K562 (cell line): ENCODE measurements at regions not wholly inside any gene's neighbourhood (a gene's known extent, or its start where the extent isn't known, plus 50 kb on each side); places are given as distances from the start of the nearest gene placed in this dataset.
A peak's percentile ranks its signal among the peaks of the same experiment; 100 is the strongest.

ENCODE experiments used
- CAMTA2 ChIP-seq: fragments of 250-450 bp; sonication (Bioruptor Pico); conservative IDR thresholded peaks from 2 replicates; pipeline ENCODE4 v1.5.1; 2022
- GABPB2 ChIP-seq: fragments of 250-450 bp; sonication (Bioruptor Pico); conservative IDR thresholded peaks from 2 replicates; pipeline ENCODE4 v1.5.1; 2021; ENCODE audit warnings: mild to moderate bottlenecking
- MECOM ChIP-seq: fragments of 250-450 bp; sonication (Bioruptor Pico); IDR thresholded peaks from 2 replicates; pipeline ENCODE4 v1.8.0; 2022; ENCODE audit warnings: inconsistent platforms
- MYC ChIP-seq, 2 experiments: fragments of 250-450 bp in 1 of 2; sonication (Bioruptor Pico) in 1 of 2; IDR thresholded peaks; 2 replicates each; pipeline versions ENCODE4 v1.5.1 to v1.6.1; 2012 to 2021; ENCODE audit warnings: low read depth in 2 of 2, borderline replicate concordance in 1 of 2, improper control_type of control experiment in 1 of 2, low read length in 1 of 2, mild to moderate bottlenecking in 1 of 2, moderate library complexity in 1 of 2
- SMARCA4 ChIP-seq: fragments of 450-650 bp; IDR thresholded peaks from 2 replicates; pipeline ENCODE4 v1.6.1; 2016
- ZNF12 ChIP-seq: sonication (generic); formaldehyde crosslinking; IDR thresholded peaks from 2 replicates; pipeline ENCODE4 v1.4.0; 2020; ENCODE audit warnings: mild to moderate bottlenecking, missing genetic modification reagents
- ZNF24 ChIP-seq: fragments of 450-650 bp; IDR thresholded peaks from 2 replicates; pipeline ENCODE4 v1.6.1; 2016
- TF ChIP-seq, protein P1 (sequence below): IDR thresholded peaks from 2 replicates; pipeline ENCODE4 v1.6.1; 2011; ENCODE audit warnings: borderline replicate concordance, low read depth, mild to moderate bottlenecking, moderate library complexity, low read length; ENCODE audit not compliant: insufficient read depth, poor library complexity, severe bottlenecking
- TF ChIP-seq, protein P2 (sequence below): fragments of 250-450 bp; sonication (Bioruptor Pico); IDR thresholded peaks from 2 replicates; pipeline ENCODE4 v1.8.0; 2021; ENCODE audit warnings: borderline replicate concordance, mild to moderate bottlenecking, moderate library complexity; ENCODE audit not compliant: poor library complexity, severe bottlenecking
- TF ChIP-seq, protein P3 (sequence below): sonication (generic); formaldehyde crosslinking; IDR thresholded peaks from 2 replicates; pipeline ENCODE4 v1.8.1; 2023; ENCODE audit warnings: missing genetic modification reagents, mild to moderate bottlenecking, borderline replicate concordance
- TF ChIP-seq, protein P4 (sequence below): fragments of 450-650 bp; IDR thresholded peaks from 2 replicates; pipeline ENCODE4 v1.6.1; 2018; ENCODE audit not compliant: partially characterized antibody
- TF ChIP-seq, protein P5 (sequence below): fragments of 200-800 bp; sonication (Bioruptor generic); IDR thresholded peaks from 2 replicates; pipeline ENCODE4 v1.6.1; 2017; ENCODE audit warnings: missing genetic modification characterization, missing compliant biosample characterization

DNA sequence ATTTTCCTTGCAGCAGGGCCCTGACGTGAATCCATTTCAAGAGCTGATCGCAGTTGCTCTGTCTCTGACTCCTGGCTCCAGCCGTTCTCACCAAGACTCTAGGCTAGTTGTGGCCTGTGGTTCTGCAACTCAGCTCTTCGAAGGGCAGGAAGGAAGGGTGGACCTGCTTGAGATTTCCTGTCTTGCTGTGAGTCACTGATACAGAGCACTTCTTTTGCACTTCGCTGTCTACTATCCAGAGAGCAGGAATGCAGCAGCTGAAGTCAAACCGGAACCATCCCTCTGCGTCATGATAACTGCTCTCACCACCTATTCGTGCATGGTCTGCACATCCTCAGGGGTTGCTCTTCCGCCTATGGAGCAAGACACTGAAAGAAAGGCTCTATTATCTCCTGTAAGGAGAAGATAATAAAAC is 59.7 kb downstream of the RAP2B start (continued):
- TF ChIP-seq, protein P1, sequence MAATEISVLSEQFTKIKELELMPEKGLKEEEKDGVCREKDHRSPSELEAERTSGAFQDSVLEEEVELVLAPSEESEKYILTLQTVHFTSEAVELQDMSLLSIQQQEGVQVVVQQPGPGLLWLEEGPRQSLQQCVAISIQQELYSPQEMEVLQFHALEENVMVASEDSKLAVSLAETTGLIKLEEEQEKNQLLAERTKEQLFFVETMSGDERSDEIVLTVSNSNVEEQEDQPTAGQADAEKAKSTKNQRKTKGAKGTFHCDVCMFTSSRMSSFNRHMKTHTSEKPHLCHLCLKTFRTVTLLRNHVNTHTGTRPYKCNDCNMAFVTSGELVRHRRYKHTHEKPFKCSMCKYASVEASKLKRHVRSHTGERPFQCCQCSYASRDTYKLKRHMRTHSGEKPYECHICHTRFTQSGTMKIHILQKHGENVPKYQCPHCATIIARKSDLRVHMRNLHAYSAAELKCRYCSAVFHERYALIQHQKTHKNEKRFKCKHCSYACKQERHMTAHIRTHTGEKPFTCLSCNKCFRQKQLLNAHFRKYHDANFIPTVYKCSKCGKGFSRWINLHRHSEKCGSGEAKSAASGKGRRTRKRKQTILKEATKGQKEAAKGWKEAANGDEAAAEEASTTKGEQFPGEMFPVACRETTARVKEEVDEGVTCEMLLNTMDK: no peak
- TF ChIP-seq SMARCA4: peak; percentile 86
- TF ChIP-seq, protein P2, sequence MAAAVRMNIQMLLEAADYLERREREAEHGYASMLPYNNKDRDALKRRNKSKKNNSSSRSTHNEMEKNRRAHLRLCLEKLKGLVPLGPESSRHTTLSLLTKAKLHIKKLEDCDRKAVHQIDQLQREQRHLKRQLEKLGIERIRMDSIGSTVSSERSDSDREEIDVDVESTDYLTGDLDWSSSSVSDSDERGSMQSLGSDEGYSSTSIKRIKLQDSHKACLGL: no peak
- peak; percentile 69 for TF ChIP-seq ZNF24
- TF ChIP-seq, protein P3, sequence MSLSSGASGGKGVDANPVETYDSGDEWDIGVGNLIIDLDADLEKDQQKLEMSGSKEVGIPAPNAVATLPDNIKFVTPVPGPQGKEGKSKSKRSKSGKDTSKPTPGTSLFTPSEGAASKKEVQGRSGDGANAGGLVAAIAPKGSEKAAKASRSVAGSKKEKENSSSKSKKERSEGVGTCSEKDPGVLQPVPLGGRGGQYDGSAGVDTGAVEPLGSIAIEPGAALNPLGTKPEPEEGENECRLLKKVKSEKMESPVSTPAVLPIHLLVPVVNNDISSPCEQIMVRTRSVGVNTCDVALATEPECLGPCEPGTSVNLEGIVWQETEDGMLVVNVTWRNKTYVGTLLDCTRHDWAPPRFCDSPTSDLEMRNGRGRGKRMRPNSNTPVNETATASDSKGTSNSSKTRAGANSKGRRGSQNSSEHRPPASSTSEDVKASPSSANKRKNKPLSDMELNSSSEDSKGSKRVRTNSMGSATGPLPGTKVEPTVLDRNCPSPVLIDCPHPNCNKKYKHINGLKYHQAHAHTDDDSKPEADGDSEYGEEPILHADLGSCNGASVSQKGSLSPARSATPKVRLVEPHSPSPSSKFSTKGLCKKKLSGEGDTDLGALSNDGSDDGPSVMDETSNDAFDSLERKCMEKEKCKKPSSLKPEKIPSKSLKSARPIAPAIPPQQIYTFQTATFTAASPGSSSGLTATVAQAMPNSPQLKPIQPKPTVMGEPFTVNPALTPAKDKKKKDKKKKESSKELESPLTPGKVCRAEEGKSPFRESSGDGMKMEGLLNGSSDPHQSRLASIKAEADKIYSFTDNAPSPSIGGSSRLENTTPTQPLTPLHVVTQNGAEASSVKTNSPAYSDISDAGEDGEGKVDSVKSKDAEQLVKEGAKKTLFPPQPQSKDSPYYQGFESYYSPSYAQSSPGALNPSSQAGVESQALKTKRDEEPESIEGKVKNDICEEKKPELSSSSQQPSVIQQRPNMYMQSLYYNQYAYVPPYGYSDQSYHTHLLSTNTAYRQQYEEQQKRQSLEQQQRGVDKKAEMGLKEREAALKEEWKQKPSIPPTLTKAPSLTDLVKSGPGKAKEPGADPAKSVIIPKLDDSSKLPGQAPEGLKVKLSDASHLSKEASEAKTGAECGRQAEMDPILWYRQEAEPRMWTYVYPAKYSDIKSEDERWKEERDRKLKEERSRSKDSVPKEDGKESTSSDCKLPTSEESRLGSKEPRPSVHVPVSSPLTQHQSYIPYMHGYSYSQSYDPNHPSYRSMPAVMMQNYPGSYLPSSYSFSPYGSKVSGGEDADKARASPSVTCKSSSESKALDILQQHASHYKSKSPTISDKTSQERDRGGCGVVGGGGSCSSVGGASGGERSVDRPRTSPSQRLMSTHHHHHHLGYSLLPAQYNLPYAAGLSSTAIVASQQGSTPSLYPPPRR (CRISPR knock-in tag): no peak
- peak; percentile 36; the same call in 1 of the 2 replicates for TF ChIP-seq MYC (IDR thresholded peaks at IDR 0.05; ENCODE audit: low read depth, low read length)
- no peak for TF ChIP-seq MYC (CRISPR knock-in tag; IDR thresholded peaks at IDR 0.05; ENCODE audit: borderline replicate concordance, low read depth)
- no peak for TF ChIP-seq GABPB2 (CRISPR knock-in tag)
- TF ChIP-seq MECOM (CRISPR knock-in tag): peak; percentile 84
- no peak for TF ChIP-seq ZNF12 (CRISPR knock-in tag)
- TF ChIP-seq, protein P4, sequence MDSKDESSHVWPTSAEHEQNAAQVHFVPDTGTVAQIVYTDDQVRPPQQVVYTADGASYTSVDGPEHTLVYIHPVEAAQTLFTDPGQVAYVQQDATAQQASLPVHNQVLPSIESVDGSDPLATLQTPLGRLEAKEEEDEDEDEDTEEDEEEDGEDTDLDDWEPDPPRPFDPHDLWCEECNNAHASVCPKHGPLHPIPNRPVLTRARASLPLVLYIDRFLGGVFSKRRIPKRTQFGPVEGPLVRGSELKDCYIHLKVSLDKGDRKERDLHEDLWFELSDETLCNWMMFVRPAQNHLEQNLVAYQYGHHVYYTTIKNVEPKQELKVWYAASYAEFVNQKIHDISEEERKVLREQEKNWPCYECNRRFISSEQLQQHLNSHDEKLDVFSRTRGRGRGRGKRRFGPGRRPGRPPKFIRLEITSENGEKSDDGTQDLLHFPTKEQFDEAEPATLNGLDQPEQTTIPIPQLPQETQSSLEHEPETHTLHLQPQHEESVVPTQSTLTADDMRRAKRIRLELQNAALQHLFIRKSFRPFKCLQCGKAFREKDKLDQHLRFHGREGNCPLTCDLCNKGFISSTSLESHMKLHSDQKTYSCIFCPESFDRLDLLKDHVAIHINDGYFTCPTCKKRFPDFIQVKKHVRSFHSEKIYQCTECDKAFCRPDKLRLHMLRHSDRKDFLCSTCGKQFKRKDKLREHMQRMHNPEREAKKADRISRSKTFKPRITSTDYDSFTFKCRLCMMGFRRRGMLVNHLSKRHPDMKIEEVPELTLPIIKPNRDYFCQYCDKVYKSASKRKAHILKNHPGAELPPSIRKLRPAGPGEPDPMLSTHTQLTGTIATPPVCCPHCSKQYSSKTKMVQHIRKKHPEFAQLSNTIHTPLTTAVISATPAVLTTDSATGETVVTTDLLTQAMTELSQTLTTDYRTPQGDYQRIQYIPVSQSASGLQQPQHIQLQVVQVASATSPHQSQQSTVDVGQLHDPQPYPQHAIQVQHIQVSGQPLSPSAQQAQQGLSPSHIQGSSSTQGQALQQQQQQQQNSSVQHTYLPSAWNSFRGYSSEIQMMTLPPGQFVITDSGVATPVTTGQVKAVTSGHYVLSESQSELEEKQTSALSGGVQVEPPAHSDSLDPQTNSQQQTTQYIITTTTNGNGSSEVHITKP: peak; percentile 5
- TF ChIP-seq CAMTA2: no peak
- TF ChIP-seq, protein P5, sequence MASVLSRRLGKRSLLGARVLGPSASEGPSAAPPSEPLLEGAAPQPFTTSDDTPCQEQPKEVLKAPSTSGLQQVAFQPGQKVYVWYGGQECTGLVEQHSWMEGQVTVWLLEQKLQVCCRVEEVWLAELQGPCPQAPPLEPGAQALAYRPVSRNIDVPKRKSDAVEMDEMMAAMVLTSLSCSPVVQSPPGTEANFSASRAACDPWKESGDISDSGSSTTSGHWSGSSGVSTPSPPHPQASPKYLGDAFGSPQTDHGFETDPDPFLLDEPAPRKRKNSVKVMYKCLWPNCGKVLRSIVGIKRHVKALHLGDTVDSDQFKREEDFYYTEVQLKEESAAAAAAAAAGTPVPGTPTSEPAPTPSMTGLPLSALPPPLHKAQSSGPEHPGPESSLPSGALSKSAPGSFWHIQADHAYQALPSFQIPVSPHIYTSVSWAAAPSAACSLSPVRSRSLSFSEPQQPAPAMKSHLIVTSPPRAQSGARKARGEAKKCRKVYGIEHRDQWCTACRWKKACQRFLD (CRISPR knock-in tag): peak; percentile 40; the same call in 1 of the 2 replicates
